Myocyte (in vitro differentiated cells): ENCODE measurements at regions not wholly inside any gene's neighbourhood (a gene's known extent, or its start where the extent isn't known, plus 50 kb on each side); places are given as distances from the start of the nearest gene placed in this dataset.

ENCODE experiments used
- DNase-seq: peaks from one replicate; pipeline ENCODE4 v3.0.0-alpha.2; 2012; ENCODE audit warnings: low read depth

- DNase-seq, result no peak
Observed at GRCh38 chrX:78493180-78493579, 165.8 kb upstream of the CYSLTR1 start.

- no peak for DNase-seq
Observed at GRCh38 chrX:78476701-78477100, 149.3 kb upstream of the CYSLTR1 start.

GRCh38 chrX:78456909-78457308, 129.5 kb upstream of the CYSLTR1 start:
- no peak for DNase-seq

GRCh38 chrX:78455901-78456300, 128.5 kb upstream of the CYSLTR1 start:
- DNase-seq, result peak; percentile 29

- DNase-seq, result no peak
Observed at GRCh38 chrX:78452356-78452755, 124.9 kb upstream of the CYSLTR1 start.

GRCh38 chrX:78437621-78438020, 110.2 kb upstream of the CYSLTR1 start:
- DNase-seq, result no peak

GRCh38 chrX:78429172-78429571, 101.8 kb upstream of the CYSLTR1 start:
- DNase-seq, result no peak

- DNase-seq, result no peak
Observed at GRCh38 chrX:78388663-78389062, 61.3 kb upstream of the CYSLTR1 start.

GRCh38 chrX:78387364-78387763, 60.0 kb upstream of the CYSLTR1 start:
- DNase-seq, result no peak

- DNase-seq, result peak; percentile 83
Observed at GRCh38 chrX:78384486-78384885, 57.1 kb upstream of the CYSLTR1 start.

- DNase-seq, result peak; percentile 90
Observed at GRCh38 chrX:78383594-78383993, 56.2 kb upstream of the CYSLTR1 start.

- no peak for DNase-seq
Observed at GRCh38 chrX:78378476-78379115, 51.2 kb upstream of the CYSLTR1 start.
